ENCODE measurements at regions not wholly inside any gene's neighbourhood (a gene's known extent, or its start where the extent isn't known, plus 50 kb on each side); places are given as distances from the start of the nearest gene placed in this dataset.

- no peaks in the 10 kb centered on the region for H3K9me3 ChIP-seq (ENCODE audit: insufficient read depth, low read length)
- no peaks in the 10 kb centered on the region for H4K20me1 ChIP-seq (ENCODE audit: low read depth, low read length)
- H3K4me2 ChIP-seq (ENCODE audit: low read depth, low read length, poor library complexity, severe bottlenecking): no peak overlapping the region
- H3K9ac ChIP-seq (ENCODE audit: low read length): no peak overlapping the region
- no peaks in the 10 kb centered on the region for H3K27me3 ChIP-seq (ENCODE audit: low read length)
- no peak overlapping the region for H2AFZ ChIP-seq (ENCODE audit: low read depth, low read length, severe bottlenecking)
- no peaks in the 10 kb centered on the region for H3F3A ChIP-seq (ENCODE audit: insufficient read depth)
- no peak for TF ChIP-seq EZH2phosphoT487 (conservative IDR thresholded peaks at IDR 0.05; ENCODE audit: low read length)
- no peak for TF ChIP-seq CTCF (IDR thresholded peaks at IDR 0.05; ENCODE audit: insufficient read depth, low read length, poor library complexity, severe bottlenecking)
- no peaks in the 10 kb centered on the region for H3K36me3 ChIP-seq (ENCODE audit: low read length)
- H3K4me3 ChIP-seq (ENCODE audit: insufficient read depth, low read length, poor library complexity, severe bottlenecking): no peak overlapping the region
- no peaks in the 10 kb centered on the region for H3K9me2 ChIP-seq (replicated peaks; ENCODE audit: insufficient read depth, low read length)
- H3K79me2 ChIP-seq (ENCODE audit: insufficient read depth, low read length): no peaks in the 10 kb centered on the region
- H3K27ac ChIP-seq (ENCODE audit: low read depth, low read length): no peak overlapping the region
Observed at GRCh38 chr9:18362166-18362565, 111.8 kb upstream of the ADAMTSL1 start.

- Histone ChIP-seq H3K9me2 (replicated peaks; ENCODE audit: insufficient read depth, low read length) (no peaks in the 10 kb centered on the region), H3K9ac (ENCODE audit: low read length) (no peak overlapping the region), H3F3A (ENCODE audit: insufficient read depth) (no peaks in the 10 kb centered on the region), H2AFZ (ENCODE audit: low read depth, low read length, severe bottlenecking) (no peak overlapping the region), H3K4me3 (ENCODE audit: insufficient read depth, low read length, poor library complexity, severe bottlenecking) (no peak overlapping the region), H3K79me2 (ENCODE audit: insufficient read depth, low read length) (no peaks in the 10 kb centered on the region), H4K20me1 (ENCODE audit: low read depth, low read length) (no peaks in the 10 kb centered on the region), H3K27ac (ENCODE audit: low read depth, low read length) (no peak overlapping the region), H3K36me3 (ENCODE audit: low read length) (no peaks in the 10 kb centered on the region), H3K4me2 (ENCODE audit: low read depth, low read length, poor library complexity, severe bottlenecking) (no peak overlapping the region), H3K27me3 (ENCODE audit: low read length) (no peaks in the 10 kb centered on the region), H3K9me3 (ENCODE audit: insufficient read depth, low read length) (no peaks in the 10 kb centered on the region)
- TF ChIP-seq EZH2phosphoT487 (conservative IDR thresholded peaks at IDR 0.05; ENCODE audit: low read length) (no peak), CTCF (IDR thresholded peaks at IDR 0.05; ENCODE audit: insufficient read depth, low read length, poor library complexity, severe bottlenecking) (no peak)
Observed at GRCh38 chr9:18362901-18363685, 110.9 kb upstream of the ADAMTSL1 start.

DNA sequence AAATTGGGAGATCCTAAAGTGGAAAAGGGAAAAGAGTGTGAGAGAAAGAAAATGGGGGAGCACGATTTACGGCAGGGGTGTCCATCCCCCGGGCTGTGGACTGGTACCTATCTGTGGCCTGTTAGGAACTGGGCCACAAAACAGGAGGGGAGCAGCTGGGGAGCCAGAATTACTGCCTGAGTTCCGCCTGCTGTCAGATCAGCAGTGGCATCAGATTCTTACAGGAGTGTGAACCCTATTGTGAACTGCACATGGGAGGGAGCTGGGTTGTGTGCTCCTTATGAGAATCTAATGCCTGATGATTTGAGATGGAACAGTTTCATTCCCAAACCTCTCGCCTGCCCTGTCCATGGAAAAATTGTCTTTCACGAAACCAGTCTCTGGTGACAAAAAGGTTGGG is 108.3 kb upstream of the ADAMTSL1 start:
- Histone ChIP-seq H3K27ac (ENCODE audit: low read depth, low read length) (no peak overlapping the region), H3F3A (ENCODE audit: insufficient read depth) (no peaks in the 10 kb centered on the region), H3K27me3 (ENCODE audit: low read length) (no peaks in the 10 kb centered on the region), H2AFZ (ENCODE audit: low read depth, low read length, severe bottlenecking) (no peak overlapping the region), H3K4me2 (ENCODE audit: low read depth, low read length, poor library complexity, severe bottlenecking) (no peak overlapping the region), H4K20me1 (ENCODE audit: low read depth, low read length) (no peaks in the 10 kb centered on the region), H3K36me3 (ENCODE audit: low read length) (no peaks in the 10 kb centered on the region), H3K9ac (ENCODE audit: low read length) (no peak overlapping the region), H3K9me2 (replicated peaks; ENCODE audit: insufficient read depth, low read length) (no peaks in the 10 kb centered on the region), H3K9me3 (ENCODE audit: insufficient read depth, low read length) (no peaks in the 10 kb centered on the region), H3K79me2 (ENCODE audit: insufficient read depth, low read length) (no peaks in the 10 kb centered on the region), H3K4me3 (ENCODE audit: insufficient read depth, low read length, poor library complexity, severe bottlenecking) (no peak overlapping the region)
- no peak for TF ChIP-seq CTCF (IDR thresholded peaks at IDR 0.05; ENCODE audit: insufficient read depth, low read length, poor library complexity, severe bottlenecking)

All from SU-DHL-6 (cell line).